ENCODE measurements at regions not wholly inside any gene's neighbourhood (a gene's known extent, or its start where the extent isn't known, plus 50 kb on each side); places are given as distances from the start of the nearest gene placed in this dataset.

GRCh38 chr18:78902795-78903435, 76.7 kb upstream of the SALL3 start:
- TF ChIP-seq CTCF (IDR thresholded peaks at IDR 0.05) (no peak), POLR2A (IDR thresholded peaks at IDR 0.05) (no peak)
